ENCODE measurements at regions not wholly inside any gene's neighbourhood (a gene's known extent, or its start where the extent isn't known, plus 50 kb on each side); places are given as distances from the start of the nearest gene placed in this dataset.
A peak's percentile ranks its signal among the peaks of the same experiment; 100 is the strongest.

GRCh38 chr3:159787794-159788205 is 200.8 kb upstream of the IL12A start:
- Histone ChIP-seq H3K27ac (peak overlapping the region; percentile 45 to 65), H3K4me3 (peak overlapping the region in 1 of 2 donors; percentile 2), H3K9me3 (no peaks in the 10 kb centered on the region), H3K4me1 (peaks cover 16 to 75% of the 10 kb centered on the region in 2 donors), H3K36me3 (no peaks in the 10 kb centered on the region), H3K27me3 (no peaks in the 10 kb centered on the region)
- intact Hi-C loops (cut with DNase I) = no loop called here
- peak in 1 of 2 donors; percentile 59 for DNase-seq (ENCODE audit: low spot score in 2 of 2)
- TF ChIP-seq, protein P1, sequence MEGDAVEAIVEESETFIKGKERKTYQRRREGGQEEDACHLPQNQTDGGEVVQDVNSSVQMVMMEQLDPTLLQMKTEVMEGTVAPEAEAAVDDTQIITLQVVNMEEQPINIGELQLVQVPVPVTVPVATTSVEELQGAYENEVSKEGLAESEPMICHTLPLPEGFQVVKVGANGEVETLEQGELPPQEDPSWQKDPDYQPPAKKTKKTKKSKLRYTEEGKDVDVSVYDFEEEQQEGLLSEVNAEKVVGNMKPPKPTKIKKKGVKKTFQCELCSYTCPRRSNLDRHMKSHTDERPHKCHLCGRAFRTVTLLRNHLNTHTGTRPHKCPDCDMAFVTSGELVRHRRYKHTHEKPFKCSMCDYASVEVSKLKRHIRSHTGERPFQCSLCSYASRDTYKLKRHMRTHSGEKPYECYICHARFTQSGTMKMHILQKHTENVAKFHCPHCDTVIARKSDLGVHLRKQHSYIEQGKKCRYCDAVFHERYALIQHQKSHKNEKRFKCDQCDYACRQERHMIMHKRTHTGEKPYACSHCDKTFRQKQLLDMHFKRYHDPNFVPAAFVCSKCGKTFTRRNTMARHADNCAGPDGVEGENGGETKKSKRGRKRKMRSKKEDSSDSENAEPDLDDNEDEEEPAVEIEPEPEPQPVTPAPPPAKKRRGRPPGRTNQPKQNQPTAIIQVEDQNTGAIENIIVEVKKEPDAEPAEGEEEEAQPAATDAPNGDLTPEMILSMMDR (IDR thresholded peaks at IDR 0.05) = no peak

DNA sequence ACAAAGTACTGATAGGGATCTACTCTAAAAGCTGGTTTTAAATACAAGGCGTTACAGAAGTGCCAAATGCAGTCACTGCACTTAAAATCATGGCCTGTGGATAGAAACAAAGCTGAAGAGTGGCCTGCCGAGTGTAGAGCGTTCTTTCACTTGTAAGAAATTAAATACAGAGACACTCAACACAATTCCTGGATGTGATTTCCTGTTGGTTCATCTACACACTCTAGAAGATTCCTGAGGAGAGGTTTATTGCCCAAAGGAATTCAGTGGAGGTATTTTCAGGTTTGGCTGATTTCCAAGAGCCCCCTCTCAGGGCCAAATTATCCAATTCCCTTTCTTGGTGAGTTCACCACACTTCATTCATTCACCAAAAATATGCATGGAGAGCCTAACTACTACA is 200.3 kb upstream of the IL12A start:
- TF ChIP-seq, protein P1 (IDR thresholded peaks at IDR 0.05) = no peak
- Histone ChIP-seq H3K4me1 (peaks cover 16 to 72% of the 10 kb centered on the region in 2 donors), H3K36me3 (no peaks in the 10 kb centered on the region), H3K27me3 (no peaks in the 10 kb centered on the region), H3K27ac (peak overlapping the region; percentile 45 to 65), H3K9me3 (no peaks in the 10 kb centered on the region), H3K4me3 (peak overlapping the region in 1 of 2 donors; percentile 2)
- no peak for DNase-seq (ENCODE audit: low spot score in 2 of 2)
- intact Hi-C loops (cut with DNase I) = no loop called here

- no peak overlapping the region for H3K4me3 ChIP-seq
- peaks cover 16 to 71% of the 10 kb centered on the region in 2 donors for H3K4me1 ChIP-seq
- H3K27me3 ChIP-seq = no peaks in the 10 kb centered on the region
- H3K9me3 ChIP-seq = no peaks in the 10 kb centered on the region
- intact Hi-C loops (cut with DNase I) = no loop called here
- TF ChIP-seq, protein P1 (IDR thresholded peaks at IDR 0.05) = no peak
- DNase-seq (ENCODE audit: low spot score in 2 of 2) = no peak
- H3K27ac ChIP-seq = peak overlapping the region in 1 of 2 donors; percentile 4
- H3K36me3 ChIP-seq = no peaks in the 10 kb centered on the region
These were observed 199.6 kb upstream of the IL12A start for GRCh38 chr3:159789017-159789416.

DNA sequence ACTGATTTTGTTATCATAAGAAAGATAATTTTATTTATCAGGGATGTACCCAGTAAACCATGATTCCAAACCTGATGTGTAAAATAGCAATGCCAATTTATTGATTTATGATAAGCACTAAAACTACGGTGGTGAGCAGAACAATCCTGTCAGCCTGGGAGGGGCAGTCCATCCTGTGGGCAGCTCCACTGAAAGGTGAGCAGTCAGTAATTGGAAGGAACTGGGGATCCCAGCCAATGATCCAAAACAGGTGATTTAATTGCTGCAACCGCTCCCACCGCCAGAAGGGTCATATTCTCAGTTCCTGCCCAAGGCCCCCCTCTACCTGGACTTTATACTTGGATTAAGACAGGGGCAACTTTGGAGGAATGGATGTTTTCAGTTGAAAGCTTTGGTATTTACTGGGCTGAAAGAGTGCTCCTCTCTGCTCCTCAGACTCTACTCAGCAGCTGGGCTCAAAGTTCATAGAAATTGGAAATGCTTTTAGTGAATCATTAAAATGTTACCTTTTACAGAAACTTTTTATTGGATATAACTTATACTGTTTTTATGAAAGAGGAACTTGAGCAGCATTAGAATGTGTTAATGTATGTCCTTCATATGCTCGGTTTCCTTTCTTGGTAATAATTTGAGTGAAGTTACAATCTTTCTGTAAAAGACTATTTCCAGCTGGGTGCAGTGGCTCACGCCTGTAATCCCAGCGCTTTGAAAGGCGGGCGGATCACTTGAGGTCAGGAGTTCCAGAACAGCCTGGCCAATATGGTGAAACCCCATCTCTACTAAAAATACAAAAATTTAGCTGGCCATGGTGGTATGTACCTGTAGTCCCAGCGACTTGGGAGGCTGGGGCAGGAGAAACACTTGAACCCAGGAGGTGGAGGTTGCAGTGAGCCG is 198.6 kb upstream of the IL12A start:
- H3K27ac ChIP-seq = peak overlapping the region in 1 of 2 donors; percentile 4
- intact Hi-C loops (cut with DNase I) = no loop called here
- H3K36me3 ChIP-seq = no peaks in the 10 kb centered on the region
- no peaks in the 10 kb centered on the region for H3K9me3 ChIP-seq
- H3K27me3 ChIP-seq = no peaks in the 10 kb centered on the region
- DNase-seq (ENCODE audit: low spot score in 2 of 2) = no peak
- H3K4me1 ChIP-seq = peaks cover 20 to 73% of the 10 kb centered on the region in 2 donors
- H3K4me3 ChIP-seq = no peak overlapping the region
- TF ChIP-seq, protein P1 (IDR thresholded peaks at IDR 0.05) = no peak

DNA sequence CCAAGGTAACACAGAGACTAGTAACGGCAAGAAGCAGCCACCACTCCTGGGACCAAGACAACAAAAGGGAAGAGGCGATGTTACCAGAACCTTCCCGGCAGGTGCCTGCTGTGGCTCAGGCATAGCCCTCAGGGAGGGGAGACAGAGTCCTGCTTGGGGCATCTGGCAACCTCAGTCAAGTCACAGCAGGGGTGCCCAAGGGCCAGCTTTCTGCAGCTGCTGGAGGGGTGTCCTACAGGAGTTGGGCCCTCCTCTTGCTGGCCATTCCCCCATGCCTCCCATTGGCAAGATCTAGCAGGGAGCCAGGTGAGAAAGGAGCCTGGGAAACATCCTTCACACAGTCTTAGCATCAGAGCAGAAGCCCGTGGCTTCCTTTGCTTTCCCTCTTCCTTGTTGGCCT is 197.3 kb upstream of the IL12A start:
- H3K27ac ChIP-seq = peak overlapping the region; percentile 56 to 89
- intact Hi-C loops (cut with DNase I) = no loop called here
- no peak overlapping the region for H3K4me3 ChIP-seq
- TF ChIP-seq, protein P1 (IDR thresholded peaks at IDR 0.05) = no peak
- H3K27me3 ChIP-seq = no peaks in the 10 kb centered on the region
- H3K36me3 ChIP-seq = no peaks in the 10 kb centered on the region
- peak in 1 of 2 donors; percentile 55 for DNase-seq (ENCODE audit: low spot score in 2 of 2)
- no peaks in the 10 kb centered on the region for H3K9me3 ChIP-seq
- peaks cover 22 to 73% of the 10 kb centered on the region in 2 donors for H3K4me1 ChIP-seq
